HEK293T (cell line): ENCODE measurements at regions not wholly inside any gene's neighbourhood (a gene's known extent, or its start where the extent isn't known, plus 50 kb on each side); places are given as distances from the start of the nearest gene placed in this dataset.

Experiments used
- CTBP1 ChIP-seq: fragments of 450-650 bp; IDR thresholded peaks from 2 replicates; pipeline ENCODE4 v1.6.1; 2016; ENCODE audit warnings: borderline replicate concordance
- HDGF ChIP-seq: fragments of 450-650 bp; IDR thresholded peaks from 2 replicates; pipeline ENCODE4 v1.6.1; 2017; ENCODE audit warnings: antibody characterized with exemption, borderline replicate concordance
- LEF1 ChIP-seq: fragments of 450-650 bp; IDR thresholded peaks from 2 replicates; pipeline ENCODE4 v1.6.1; 2017; ENCODE audit warnings: mild to moderate bottlenecking, borderline replicate concordance
- TF ChIP-seq, protein P1 (sequence below): fragments of 450-650 bp; IDR thresholded peaks from 2 replicates; pipeline ENCODE4 v1.6.1; 2016

DNA sequence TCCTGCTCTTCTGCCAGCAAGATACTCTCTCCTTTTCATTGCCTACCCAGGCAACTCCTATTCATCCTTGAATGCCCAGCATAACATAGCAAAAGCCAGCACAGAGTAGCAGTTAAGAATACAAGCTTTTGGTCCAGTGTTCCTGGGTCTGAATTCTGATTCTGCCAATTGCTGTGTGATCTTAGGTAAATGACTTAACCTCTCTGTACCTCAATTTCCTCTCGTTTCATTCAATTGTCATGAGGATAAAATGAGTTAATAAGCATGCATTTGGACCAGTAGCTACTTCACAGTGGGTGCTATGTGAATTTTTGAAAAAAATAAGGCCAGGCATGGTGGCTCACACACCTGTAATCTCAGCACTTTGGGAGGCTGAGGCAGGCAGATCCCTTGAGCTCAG lies 346.0 kb downstream of the BUD13 start:
- TF ChIP-seq HDGF (no peak), CTBP1 (no peak), LEF1 (no peak)
- TF ChIP-seq, protein P1, sequence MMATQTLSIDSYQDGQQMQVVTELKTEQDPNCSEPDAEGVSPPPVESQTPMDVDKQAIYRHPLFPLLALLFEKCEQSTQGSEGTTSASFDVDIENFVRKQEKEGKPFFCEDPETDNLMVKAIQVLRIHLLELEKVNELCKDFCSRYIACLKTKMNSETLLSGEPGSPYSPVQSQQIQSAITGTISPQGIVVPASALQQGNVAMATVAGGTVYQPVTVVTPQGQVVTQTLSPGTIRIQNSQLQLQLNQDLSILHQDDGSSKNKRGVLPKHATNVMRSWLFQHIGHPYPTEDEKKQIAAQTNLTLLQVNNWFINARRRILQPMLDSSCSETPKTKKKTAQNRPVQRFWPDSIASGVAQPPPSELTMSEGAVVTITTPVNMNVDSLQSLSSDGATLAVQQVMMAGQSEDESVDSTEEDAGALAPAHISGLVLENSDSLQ: no peak
